ENCODE measurements at regions not wholly inside any gene's neighbourhood (a gene's known extent, or its start where the extent isn't known, plus 50 kb on each side); places are given as distances from the start of the nearest gene placed in this dataset.
"Not testable (repeated sequence)": the region's sequence is repeated elsewhere in the genome, so short reads cannot be mapped to it uniquely, and the experiment has no call there.

DNA sequence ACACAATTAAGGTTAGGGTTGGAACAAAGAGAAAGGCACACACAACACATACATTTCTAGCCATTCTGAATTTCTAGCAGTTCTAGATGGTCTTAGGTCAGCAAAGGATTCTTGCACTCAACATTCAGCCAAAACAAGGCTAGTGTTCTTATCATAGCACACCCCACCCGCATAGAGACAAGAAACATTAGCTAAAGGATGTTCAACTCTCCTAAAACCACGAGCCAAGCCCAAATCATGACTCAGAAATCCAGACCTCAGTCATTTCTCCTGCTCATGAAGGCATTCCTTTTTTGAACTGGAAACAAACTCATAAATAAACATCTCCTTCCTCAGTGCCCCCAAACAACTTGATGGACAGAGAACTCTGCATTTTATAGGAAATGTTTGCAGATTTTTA is 293.0 kb upstream of the NOTCH2NLA start:
- DNase-seq (ENCODE audit: extremely low read depth, low read depth, low spot score): not testable (repeated sequence)

DNA sequence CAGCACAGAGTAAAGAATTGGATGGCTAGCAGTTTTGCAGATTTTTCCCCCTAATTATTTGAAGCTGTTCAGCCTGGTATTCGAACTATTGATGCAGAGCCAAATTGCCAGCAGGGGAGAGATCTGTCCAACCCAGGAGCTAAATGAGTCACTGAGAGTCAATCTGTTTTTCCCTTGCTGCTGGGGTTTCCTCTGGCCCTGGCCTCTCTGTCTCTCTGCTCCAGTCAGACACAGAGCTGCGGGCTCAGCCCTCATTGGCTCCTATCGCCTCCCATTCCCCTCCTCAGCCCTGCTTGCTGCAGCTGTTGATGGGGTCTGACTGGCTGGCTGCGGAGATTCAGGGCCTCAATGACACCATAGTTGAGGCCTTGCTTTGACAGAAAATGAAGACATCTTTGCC is 284.9 kb upstream of the NOTCH2NLA start:
- DNase-seq (ENCODE audit: extremely low read depth, low read depth, low spot score): not testable (repeated sequence)

- DNase-seq (ENCODE audit: extremely low read depth, low read depth, low spot score): not testable (repeated sequence)
Measured at GRCh38 chr1:146511047-146511777, 282.4 kb upstream of the NOTCH2NLA start.

GRCh38 chr1:146510248-146510983 is 281.6 kb upstream of the NOTCH2NLA start:
- DNase-seq (ENCODE audit: extremely low read depth, low read depth, low spot score): not testable (repeated sequence)

DNA sequence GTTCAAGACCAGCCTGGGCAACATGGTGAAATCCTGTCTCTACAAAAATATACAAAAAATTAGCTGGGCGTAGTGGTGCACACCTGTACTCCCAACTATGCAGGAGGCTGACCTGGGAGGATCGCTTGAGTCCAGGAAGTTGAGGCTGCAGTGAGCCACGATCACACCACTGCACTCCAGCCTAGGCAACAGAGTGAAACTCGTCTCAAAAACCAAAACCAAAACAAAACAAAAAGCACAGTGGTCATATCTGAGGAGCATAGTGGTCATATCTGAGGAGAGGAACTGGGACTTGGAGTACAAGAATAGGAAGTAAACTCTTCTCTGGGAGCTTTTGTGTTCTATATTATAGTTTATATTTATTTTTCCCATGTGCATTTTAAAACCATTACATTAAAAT is 275.3 kb upstream of the NOTCH2NLA start:
- DNase-seq (ENCODE audit: extremely low read depth, low read depth, low spot score): not testable (repeated sequence)

DNA sequence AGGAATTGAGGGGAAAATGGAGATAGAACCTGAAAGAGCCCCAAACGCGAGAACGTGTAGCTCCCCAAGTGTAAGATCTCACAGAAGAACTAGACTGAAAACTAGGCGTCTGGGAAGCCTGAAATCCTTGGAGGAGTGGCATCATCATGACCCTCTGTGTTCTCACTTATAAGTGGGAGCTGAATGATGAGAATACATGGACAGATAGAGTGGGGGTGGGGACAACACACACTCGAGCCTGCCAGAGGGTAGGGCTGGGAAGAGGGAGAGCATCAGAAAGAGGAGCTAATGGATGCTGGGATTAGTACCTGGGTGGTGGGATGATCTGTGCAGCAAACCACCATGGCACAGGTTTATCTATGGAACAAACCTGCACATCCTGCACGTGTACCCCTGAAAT is 258.7 kb upstream of the NOTCH2NLA start:
- DNase-seq (ENCODE audit: extremely low read depth, low read depth, low spot score): not testable (repeated sequence)

- not testable (repeated sequence) for DNase-seq (ENCODE audit: extremely low read depth, low read depth, low spot score)
Measured at GRCh38 chr1:146487155-146487554, 258.3 kb upstream of the NOTCH2NLA start.

DNA sequence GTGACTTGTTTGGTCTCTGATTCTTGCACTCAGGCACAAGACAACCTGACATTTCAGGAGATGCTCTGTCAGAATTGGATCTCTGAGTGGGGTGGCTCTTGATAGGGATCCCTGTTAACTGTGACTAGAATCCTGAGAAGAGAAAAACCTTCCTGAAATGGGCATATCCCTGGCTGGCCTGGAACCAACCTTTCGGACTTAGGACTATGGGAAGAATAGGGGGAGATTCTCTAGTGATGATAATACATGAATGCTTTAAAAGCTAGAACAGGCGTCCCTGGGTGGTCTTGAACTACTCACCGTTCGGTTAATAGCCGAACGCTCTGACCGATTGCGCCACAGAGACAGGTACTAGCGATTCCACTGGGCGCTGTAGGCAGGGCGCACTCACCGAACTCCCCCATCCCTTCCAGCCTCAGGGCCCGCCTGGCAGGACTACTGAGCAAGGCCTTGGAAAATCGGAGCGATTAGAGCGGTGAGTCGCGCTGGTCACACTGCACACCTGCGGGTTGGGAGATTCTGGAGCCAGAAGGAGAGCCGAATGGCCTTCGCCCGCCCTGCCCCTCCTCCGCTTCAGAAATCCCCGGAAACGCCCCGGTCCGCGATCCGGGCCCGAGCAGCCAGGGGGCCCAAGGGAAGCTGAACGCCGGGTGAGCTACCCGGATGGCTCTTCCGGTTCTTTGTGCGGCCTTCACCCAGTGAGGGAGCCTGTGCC is 257.6 kb upstream of the NOTCH2NLA start:
- DNase-seq (ENCODE audit: extremely low read depth, low read depth, low spot score): not testable (repeated sequence)

GRCh38 chr1:146484195-146484594 is 255.4 kb upstream of the NOTCH2NLA start:
- not testable (repeated sequence) for DNase-seq (ENCODE audit: extremely low read depth, low read depth, low spot score)

GRCh38 chr1:146479188-146479587 is 250.4 kb upstream of the NOTCH2NLA start:
- not testable (repeated sequence) for DNase-seq (ENCODE audit: extremely low read depth, low read depth, low spot score)

GRCh38 chr1:146478125-146478720 is 249.4 kb upstream of the NOTCH2NLA start:
- DNase-seq (ENCODE audit: extremely low read depth, low read depth, low spot score): not testable (repeated sequence)

DNA sequence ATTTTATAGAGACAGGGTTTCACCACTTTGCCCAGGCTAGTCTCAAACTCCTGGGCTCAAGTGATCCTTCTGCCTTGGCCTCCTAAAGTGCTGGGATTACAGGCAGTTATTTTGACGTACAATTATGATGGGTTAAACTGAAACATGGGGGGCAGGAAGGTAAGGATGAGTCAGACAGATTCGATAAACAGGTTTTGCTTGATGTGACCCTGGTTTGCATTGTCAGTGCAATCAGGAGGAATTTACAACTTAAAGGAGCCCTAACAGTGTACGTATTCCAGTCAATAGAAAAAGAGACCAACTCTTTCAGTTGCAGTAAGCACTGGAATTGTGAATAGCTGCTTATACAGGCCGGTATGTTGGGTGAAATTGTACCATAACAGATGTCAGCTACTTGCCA is 246.3 kb upstream of the NOTCH2NLA start:
- not testable (repeated sequence) for DNase-seq (ENCODE audit: extremely low read depth, low read depth, low spot score)

GRCh38 chr1:146474216-146474615 is 245.4 kb upstream of the NOTCH2NLA start:
- not testable (repeated sequence) for DNase-seq (ENCODE audit: extremely low read depth, low read depth, low spot score)

DNA sequence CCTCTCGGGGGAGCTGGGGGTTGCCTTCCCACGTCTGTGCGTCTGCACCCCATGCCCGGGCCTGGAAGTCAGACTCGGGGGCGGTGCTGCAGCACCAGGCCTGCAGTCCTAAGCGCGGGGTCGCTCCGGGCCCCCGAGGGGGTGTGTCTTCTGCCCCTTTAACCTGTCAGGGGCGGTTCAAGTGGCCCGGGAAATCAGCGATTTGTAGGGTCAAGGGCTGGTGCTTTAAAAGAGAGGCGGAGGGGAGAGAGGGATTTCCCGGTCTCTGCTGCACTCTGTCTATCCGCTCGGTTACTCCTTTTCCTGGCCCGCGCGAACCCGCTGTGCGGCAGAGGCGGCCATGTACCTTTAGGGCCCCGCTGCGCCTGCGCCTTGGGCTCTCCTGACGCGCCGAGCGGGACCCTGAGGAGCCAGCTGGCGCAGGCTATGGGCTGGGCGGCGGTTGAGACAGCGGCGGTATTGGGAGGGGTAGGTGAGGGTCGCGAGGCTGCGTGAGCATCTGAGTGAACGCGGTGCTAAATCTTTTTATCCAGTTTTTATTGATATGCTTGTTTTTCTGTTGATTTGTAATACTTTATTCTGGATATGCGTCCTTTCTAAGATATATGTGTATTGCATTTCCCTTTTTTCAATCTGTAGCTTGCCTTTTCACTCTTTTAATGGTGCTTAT is 243.5 kb upstream of the NOTCH2NLA start:
- DNase-seq (ENCODE audit: extremely low read depth, low read depth, low spot score): not testable (repeated sequence)

GRCh38 chr1:146459939-146460338 is 231.1 kb upstream of the NOTCH2NLA start:
- not testable (repeated sequence) for DNase-seq (ENCODE audit: extremely low read depth, low read depth, low spot score)

DNA sequence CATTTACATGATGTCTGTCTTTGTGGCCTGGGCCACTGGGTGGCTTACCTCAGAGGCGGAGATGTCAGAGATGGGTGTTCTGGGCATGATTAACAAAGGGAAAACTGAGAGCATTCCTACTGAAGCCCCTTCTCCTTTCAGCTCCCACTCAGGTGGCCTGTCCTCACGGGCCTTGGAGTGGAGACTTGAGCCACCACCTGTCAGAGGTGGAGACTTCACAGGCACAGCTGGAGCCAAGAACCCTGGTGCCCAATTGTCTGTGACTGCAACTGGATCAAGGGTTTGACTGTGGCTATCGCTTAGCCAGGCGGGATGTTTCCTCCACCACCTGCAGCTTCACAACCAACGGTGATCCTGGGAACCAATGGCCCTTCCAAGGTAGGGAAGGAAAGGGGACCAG is 230.5 kb upstream of the NOTCH2NLA start:
- DNase-seq (ENCODE audit: extremely low read depth, low read depth, low spot score): not testable (repeated sequence)

GRCh38 chr1:146448877-146449246 is 220.0 kb upstream of the NOTCH2NLA start:
- DNase-seq (ENCODE audit: extremely low read depth, low read depth, low spot score): not testable (repeated sequence)

- not testable (repeated sequence) for DNase-seq (ENCODE audit: extremely low read depth, low read depth, low spot score)
Measured at GRCh38 chr1:146448212-146448876, 219.5 kb upstream of the NOTCH2NLA start.

GRCh38 chr1:146443871-146444222 is 215.0 kb upstream of the NOTCH2NLA start:
- DNase-seq (ENCODE audit: extremely low read depth, low read depth, low spot score): not testable (repeated sequence)
